Upper lobe of left lung (tissue), 4 donors: ENCODE measurements at regions not wholly inside any gene's neighbourhood (a gene's known extent, or its start where the extent isn't known, plus 50 kb on each side); places are given as distances from the start of the nearest gene placed in this dataset.

Source experiments
- POLR2AphosphoS5 ChIP-seq, 2 donors: sonication (generic); formaldehyde crosslinking; IDR thresholded peaks; one replicate each; pipeline ENCODE4 v1.5.1; 2017; ENCODE audit warnings: antibody characterized with exemption in 2 of 2
- TF ChIP-seq, protein P1 (sequence below), 6 experiments: fragments of 450-650 bp in 4 of 6; fragments of 200-600 bp in 2 of 6; sonication (generic) in 2 of 6; IDR thresholded peaks; one replicate each; pipeline ENCODE4 v1.5.1; 2016 to 2019; ENCODE audit warnings: antibody characterized with exemption in 6 of 6

DNA sequence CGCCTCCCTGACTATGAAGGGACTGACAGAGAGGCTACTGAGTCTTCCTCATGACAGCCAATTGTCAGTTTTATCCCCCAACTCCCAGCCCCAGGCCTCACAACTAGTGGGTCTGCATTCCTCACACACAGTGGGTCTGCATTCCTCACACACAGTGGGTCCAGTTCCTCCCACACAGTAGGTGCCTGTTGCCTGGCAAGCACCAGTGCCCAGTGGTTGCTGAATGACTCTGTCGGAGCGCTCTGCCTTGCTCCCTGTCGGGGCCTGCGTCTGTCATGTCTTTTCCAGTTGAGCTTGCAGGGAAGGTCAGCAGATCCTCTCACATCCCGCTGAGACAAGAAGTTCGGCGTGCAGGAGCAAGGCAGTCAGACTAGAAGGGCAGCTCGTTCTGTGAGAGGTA lies 590.0 kb upstream of the MKI67 start:
- TF ChIP-seq, protein P1, sequence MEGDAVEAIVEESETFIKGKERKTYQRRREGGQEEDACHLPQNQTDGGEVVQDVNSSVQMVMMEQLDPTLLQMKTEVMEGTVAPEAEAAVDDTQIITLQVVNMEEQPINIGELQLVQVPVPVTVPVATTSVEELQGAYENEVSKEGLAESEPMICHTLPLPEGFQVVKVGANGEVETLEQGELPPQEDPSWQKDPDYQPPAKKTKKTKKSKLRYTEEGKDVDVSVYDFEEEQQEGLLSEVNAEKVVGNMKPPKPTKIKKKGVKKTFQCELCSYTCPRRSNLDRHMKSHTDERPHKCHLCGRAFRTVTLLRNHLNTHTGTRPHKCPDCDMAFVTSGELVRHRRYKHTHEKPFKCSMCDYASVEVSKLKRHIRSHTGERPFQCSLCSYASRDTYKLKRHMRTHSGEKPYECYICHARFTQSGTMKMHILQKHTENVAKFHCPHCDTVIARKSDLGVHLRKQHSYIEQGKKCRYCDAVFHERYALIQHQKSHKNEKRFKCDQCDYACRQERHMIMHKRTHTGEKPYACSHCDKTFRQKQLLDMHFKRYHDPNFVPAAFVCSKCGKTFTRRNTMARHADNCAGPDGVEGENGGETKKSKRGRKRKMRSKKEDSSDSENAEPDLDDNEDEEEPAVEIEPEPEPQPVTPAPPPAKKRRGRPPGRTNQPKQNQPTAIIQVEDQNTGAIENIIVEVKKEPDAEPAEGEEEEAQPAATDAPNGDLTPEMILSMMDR (IDR thresholded peaks at IDR 0.05): no peak
- TF ChIP-seq POLR2AphosphoS5 (IDR thresholded peaks at IDR 0.05): no peak
